ENCODE measurements at regions not wholly inside any gene's neighbourhood (a gene's known extent, or its start where the extent isn't known, plus 50 kb on each side); places are given as distances from the start of the nearest gene placed in this dataset.

GRCh38 chr2:120447127-120447785, 101.3 kb downstream of the INHBB start:
- TF ChIP-seq CTCF (conservative IDR thresholded peaks at IDR 0.05) = no peak
- Histone ChIP-seq H2BK20ac (ENCODE audit: low read depth, low read length, poor library complexity, severe bottlenecking) (no peak overlapping the region), H4K5ac (ENCODE audit: insufficient read length, low read depth, low read length) (no peak overlapping the region), H3T11ph (ENCODE audit: low read length) (no peak overlapping the region), H4K91ac (ENCODE audit: insufficient read length, low read depth, low read length) (no peak overlapping the region), H2BK12ac (ENCODE audit: insufficient read length, low read depth, low read length) (no peak overlapping the region), H2BK5ac (ENCODE audit: insufficient read length, low read length) (no peak overlapping the region), H3K4me2 (ENCODE audit: insufficient read depth, insufficient read length, low read length) (no peak overlapping the region), H3K18ac (ENCODE audit: insufficient read length, low read depth, low read length) (no peak overlapping the region), H3K23ac (ENCODE audit: insufficient read length, low read depth, low read length) (no peak overlapping the region), H4K8ac (replicated peaks; ENCODE audit: insufficient read length, low read depth, low read length) (no peak overlapping the region), H2BK120ac (ENCODE audit: low read depth, low read length, poor library complexity, severe bottlenecking) (no peak overlapping the region), H3K27ac (ENCODE audit: insufficient read length, low read depth, low read length) (no peak overlapping the region), H3K79me1 (ENCODE audit: insufficient read depth, low read depth, low read length, poor library complexity, severe bottlenecking) (no peaks in the 10 kb centered on the region), H2AFZ (ENCODE audit: low read length) (no peak overlapping the region), H4K20me1 (ENCODE audit: control insufficient read depth, insufficient read depth, insufficient read length) (no peaks in the 10 kb centered on the region), H2BK15ac (ENCODE audit: low read depth, low read length) (no peak overlapping the region), H3K4me1 (ENCODE audit: insufficient read depth, low read length) (no peaks in the 10 kb centered on the region), H3K9me3 (ENCODE audit: control insufficient read depth, low read depth, low read length) (no peaks in the 10 kb centered on the region), H3K4ac (ENCODE audit: low read depth, low read length) (no peak overlapping the region), H3K79me2 (ENCODE audit: insufficient read depth, low read length) (no peaks in the 10 kb centered on the region), H2AK5ac (ENCODE audit: insufficient read length, low read length) (no peak overlapping the region), H3K9ac (ENCODE audit: extremely low read depth, insufficient read length, low read length) (no peak overlapping the region), H3K23me2 (ENCODE audit: insufficient read length, low read depth, low read length, poor library complexity, severe bottlenecking) (peaks cover 6% of the 10 kb centered on the region), H3K56ac (ENCODE audit: insufficient read length, low read depth, low read length) (no peak overlapping the region), H3K14ac (ENCODE audit: insufficient read depth, low read length) (no peak overlapping the region), H3K27me3 (ENCODE audit: insufficient read depth, low read length) (no peaks in the 10 kb centered on the region; the same call in 1 of the 2 replicates)
- peaks cover 4 to 9% of the 10 kb centered on the region in 2 experiments for H3K4me1 Mint-ChIP-seq
- no peaks in the 10 kb centered on the region; a peak in 1 of 5 replicates for H3K9me3 Mint-ChIP-seq
- peaks cover 98% of the 10 kb centered on the region for H3K27me3 Mint-ChIP-seq (ENCODE audit: low read depth)
- DNase-seq = no peak
- no peak overlapping the region for H3K4me3 Mint-ChIP-seq
- no peak overlapping the region for H3K27ac Mint-ChIP-seq
- no peaks in the 10 kb centered on the region for H3K36me3 Mint-ChIP-seq (ENCODE audit: insufficient read depth in 1 of 3, low read depth in 3 of 3)
- no CpG with 5 or more reads among the region's 8 CpGs for WGBS (ENCODE audit: extremely low coverage, insufficient read length, low lambda C conversion rate)

Data from H9 (cell line).